ENCODE measurements at regions not wholly inside any gene's neighbourhood (a gene's known extent, or its start where the extent isn't known, plus 50 kb on each side); places are given as distances from the start of the nearest gene placed in this dataset.

GRCh38 chr4:43423276-43423675 is 530.8 kb downstream of the GRXCR1 start:
- Mint-ChIP-seq H3K27ac (ENCODE audit: unreplicated experiment) (no peak overlapping the region), H3K9me3 (ENCODE audit: unreplicated experiment) (peaks cover 15% of the 10 kb centered on the region), H3K4me1 (ENCODE audit: low read depth, unreplicated experiment) (no peaks in the 10 kb centered on the region), H3K36me3 (ENCODE audit: insufficient read depth, unreplicated experiment) (peaks cover 5% of the 10 kb centered on the region), H3K4me3 (ENCODE audit: unreplicated experiment) (no peak overlapping the region), H3K27me3 (ENCODE audit: insufficient read depth, unreplicated experiment) (no peaks in the 10 kb centered on the region)
- H3K27me3 ChIP-seq (replicated peaks; ENCODE audit: control insufficient read depth, insufficient read depth, low read length), result no peaks in the 10 kb centered on the region
- no peak overlapping the region for H3K4me3 ChIP-seq (ENCODE audit: low read depth, low read length)
- ChIA-PET CTCF (no interaction called here), POLR2A (no interaction called here)
- TF ChIP-seq CTCF (IDR thresholded peaks at IDR 0.05; ENCODE audit: insufficient read depth in 1 of 2, low read depth in 1 of 2, low read length in 1 of 2, severe bottlenecking in 1 of 2, unreplicated experiment in 1 of 2), result no peak
- no peaks in the 10 kb centered on the region for H3K4me1 ChIP-seq
- H3K9me3 ChIP-seq, result no peaks in the 10 kb centered on the region
- H3K36me3 ChIP-seq (ENCODE audit: control insufficient read depth, insufficient read depth, low read length), result no peaks in the 10 kb centered on the region
- DNase-seq, result no peak
- intact Hi-C loops (cut with micrococcal nuclease; ENCODE audit: unreplicated experiment), result no loop called here
- BruUV-seq (replicated peaks), result no TSS peak

GRCh38 chr4:43425206-43425605 is 532.7 kb downstream of the GRXCR1 start:
- peaks cover 5% of the 10 kb centered on the region for H3K36me3 Mint-ChIP-seq (ENCODE audit: insufficient read depth, unreplicated experiment)
- H3K9me3 Mint-ChIP-seq (ENCODE audit: unreplicated experiment), result no peaks in the 10 kb centered on the region
- Histone ChIP-seq H3K9me3 (no peaks in the 10 kb centered on the region), H3K27me3 (replicated peaks; ENCODE audit: control insufficient read depth, insufficient read depth, low read length) (no peaks in the 10 kb centered on the region), H3K4me1 (no peaks in the 10 kb centered on the region), H3K4me3 (ENCODE audit: low read depth, low read length) (no peak overlapping the region), H3K36me3 (ENCODE audit: control insufficient read depth, insufficient read depth, low read length) (no peaks in the 10 kb centered on the region)
- no peak overlapping the region for H3K4me3 Mint-ChIP-seq (ENCODE audit: unreplicated experiment)
- no peak overlapping the region for H3K27ac Mint-ChIP-seq (ENCODE audit: unreplicated experiment)
- intact Hi-C loops (cut with micrococcal nuclease; ENCODE audit: unreplicated experiment), result no loop called here
- ChIA-PET CTCF (no interaction called here), POLR2A (no interaction called here)
- H3K4me1 Mint-ChIP-seq (ENCODE audit: low read depth, unreplicated experiment), result no peaks in the 10 kb centered on the region
- no peak for TF ChIP-seq CTCF (IDR thresholded peaks at IDR 0.05; ENCODE audit: insufficient read depth in 1 of 2, low read depth in 1 of 2, low read length in 1 of 2, severe bottlenecking in 1 of 2, unreplicated experiment in 1 of 2)
- no peak for DNase-seq
- H3K27me3 Mint-ChIP-seq (ENCODE audit: insufficient read depth, unreplicated experiment), result no peaks in the 10 kb centered on the region
- BruUV-seq (replicated peaks), result no TSS peak

- Mint-ChIP-seq H3K27me3 (ENCODE audit: insufficient read depth, unreplicated experiment) (no peaks in the 10 kb centered on the region), H3K4me1 (ENCODE audit: low read depth, unreplicated experiment) (no peaks in the 10 kb centered on the region), H3K36me3 (ENCODE audit: insufficient read depth, unreplicated experiment) (no peaks in the 10 kb centered on the region), H3K9me3 (ENCODE audit: unreplicated experiment) (peaks cover 5% of the 10 kb centered on the region), H3K4me3 (ENCODE audit: unreplicated experiment) (no peak overlapping the region), H3K27ac (ENCODE audit: unreplicated experiment) (no peak overlapping the region)
- POLR2A ChIA-PET, result no interaction called here
- H3K4me1 ChIP-seq, result no peaks in the 10 kb centered on the region
- H3K4me3 ChIP-seq (ENCODE audit: low read depth, low read length), result no peak overlapping the region
- no peak for DNase-seq
- CTCF ChIA-PET, result no interaction called here
- no peaks in the 10 kb centered on the region for H3K27me3 ChIP-seq (replicated peaks; ENCODE audit: control insufficient read depth, insufficient read depth, low read length)
- H3K9me3 ChIP-seq, result no peaks in the 10 kb centered on the region; the same call in 1 of the 2 replicates
- no TSS peak for BruUV-seq (replicated peaks)
- no peak for TF ChIP-seq CTCF (IDR thresholded peaks at IDR 0.05; ENCODE audit: insufficient read depth in 1 of 2, low read depth in 1 of 2, low read length in 1 of 2, severe bottlenecking in 1 of 2, unreplicated experiment in 1 of 2)
- intact Hi-C loops (cut with micrococcal nuclease; ENCODE audit: unreplicated experiment), result no loop called here
- H3K36me3 ChIP-seq (ENCODE audit: control insufficient read depth, insufficient read depth, low read length), result no peaks in the 10 kb centered on the region
Observed at GRCh38 chr4:43435291-43435690, 542.8 kb downstream of the GRXCR1 start.

Measured in Caco-2 (cell line).